IPS-18a (cell line): ENCODE measurements at regions not wholly inside any gene's neighbourhood (a gene's known extent, or its start where the extent isn't known, plus 50 kb on each side); places are given as distances from the start of the nearest gene placed in this dataset.

ENCODE experiments used
- H3K27ac ChIP-seq: one replicate; pipeline ENCODE4 v1.5.1; 2013; ENCODE audit warnings: low read length
- H3K27me3 ChIP-seq: one replicate; pipeline ENCODE4 v1.6.1; 2013; ENCODE audit warnings: mild to moderate bottlenecking, low read length; ENCODE audit not compliant: control insufficient read depth, insufficient read depth
- H3K36me3 ChIP-seq: one replicate; pipeline ENCODE4 v1.6.1; 2013; ENCODE audit warnings: low read depth, low read length; ENCODE audit not compliant: control insufficient read depth
- H3K4me1 ChIP-seq: one replicate; pipeline ENCODE4 v1.6.1; 2013; ENCODE audit warnings: low read depth, low read length; ENCODE audit not compliant: control insufficient read depth
- H3K4me3 ChIP-seq: one replicate; pipeline ENCODE4 v1.5.1; 2013; ENCODE audit warnings: low read length
- H3K9ac ChIP-seq: one replicate; pipeline ENCODE4 v1.6.1; 2013; ENCODE audit warnings: mild to moderate bottlenecking, low read length, moderate library complexity
- H3K9me3 ChIP-seq: one replicate; pipeline ENCODE4 v1.6.1; 2013; ENCODE audit warnings: low read depth, low read length; ENCODE audit not compliant: control insufficient read depth

- Histone ChIP-seq H3K9me3 (no peaks in the 10 kb centered on the region), H3K4me3 (no peak overlapping the region), H3K27me3 (no peaks in the 10 kb centered on the region), H3K4me1 (no peaks in the 10 kb centered on the region), H3K9ac (no peak overlapping the region), H3K36me3 (no peaks in the 10 kb centered on the region), H3K27ac (no peak overlapping the region)
Measured at GRCh38 chr14:54309615-54310014, 87.2 kb upstream of the CDKN3 start.

GRCh38 chr14:54310151-54310850 is 86.5 kb upstream of the CDKN3 start:
- H3K9ac ChIP-seq = no peak overlapping the region
- H3K27me3 ChIP-seq = no peaks in the 10 kb centered on the region
- H3K27ac ChIP-seq = no peak overlapping the region
- no peaks in the 10 kb centered on the region for H3K36me3 ChIP-seq
- no peaks in the 10 kb centered on the region for H3K4me1 ChIP-seq
- H3K4me3 ChIP-seq = no peak overlapping the region
- H3K9me3 ChIP-seq = no peaks in the 10 kb centered on the region

- no peak overlapping the region for H3K9ac ChIP-seq
- no peak overlapping the region for H3K27ac ChIP-seq
- no peak overlapping the region for H3K4me3 ChIP-seq
- H3K36me3 ChIP-seq = no peaks in the 10 kb centered on the region
- H3K4me1 ChIP-seq = no peaks in the 10 kb centered on the region
- H3K9me3 ChIP-seq = no peaks in the 10 kb centered on the region
- no peaks in the 10 kb centered on the region for H3K27me3 ChIP-seq
Measured at GRCh38 chr14:54310851-54311228, 86.0 kb upstream of the CDKN3 start.

GRCh38 chr14:54312166-54312801 is 84.5 kb upstream of the CDKN3 start:
- no peaks in the 10 kb centered on the region for H3K4me1 ChIP-seq
- H3K9ac ChIP-seq = no peak overlapping the region
- no peak overlapping the region for H3K4me3 ChIP-seq
- H3K27me3 ChIP-seq = no peaks in the 10 kb centered on the region
- no peaks in the 10 kb centered on the region for H3K9me3 ChIP-seq
- H3K27ac ChIP-seq = no peak overlapping the region
- no peaks in the 10 kb centered on the region for H3K36me3 ChIP-seq

- Histone ChIP-seq H3K27ac (no peak overlapping the region), H3K4me1 (no peaks in the 10 kb centered on the region), H3K4me3 (no peak overlapping the region), H3K9ac (no peak overlapping the region), H3K27me3 (no peaks in the 10 kb centered on the region), H3K9me3 (no peaks in the 10 kb centered on the region), H3K36me3 (no peaks in the 10 kb centered on the region)
Measured at GRCh38 chr14:54314365-54315104, 82.3 kb upstream of the CDKN3 start.

GRCh38 chr14:54316652-54317051 is 80.2 kb upstream of the CDKN3 start:
- H3K4me1 ChIP-seq = no peaks in the 10 kb centered on the region
- no peak overlapping the region for H3K9ac ChIP-seq
- H3K27me3 ChIP-seq = no peaks in the 10 kb centered on the region
- no peak overlapping the region for H3K4me3 ChIP-seq
- no peaks in the 10 kb centered on the region for H3K36me3 ChIP-seq
- no peaks in the 10 kb centered on the region for H3K9me3 ChIP-seq
- no peak overlapping the region for H3K27ac ChIP-seq

GRCh38 chr14:54317391-54317790 is 79.4 kb upstream of the CDKN3 start:
- Histone ChIP-seq H3K4me3 (no peak overlapping the region), H3K9me3 (no peaks in the 10 kb centered on the region), H3K4me1 (no peaks in the 10 kb centered on the region), H3K36me3 (no peaks in the 10 kb centered on the region), H3K27me3 (no peaks in the 10 kb centered on the region), H3K27ac (no peak overlapping the region), H3K9ac (no peak overlapping the region)

- Histone ChIP-seq H3K36me3 (no peaks in the 10 kb centered on the region), H3K9ac (no peak overlapping the region), H3K4me3 (no peak overlapping the region), H3K27ac (no peak overlapping the region), H3K27me3 (no peaks in the 10 kb centered on the region), H3K4me1 (no peaks in the 10 kb centered on the region), H3K9me3 (no peaks in the 10 kb centered on the region)
Measured at GRCh38 chr14:54322246-54322645, 74.6 kb upstream of the CDKN3 start.

- H3K27ac ChIP-seq = no peak overlapping the region
- no peak overlapping the region for H3K4me3 ChIP-seq
- H3K9me3 ChIP-seq = no peaks in the 10 kb centered on the region
- no peaks in the 10 kb centered on the region for H3K36me3 ChIP-seq
- no peaks in the 10 kb centered on the region for H3K4me1 ChIP-seq
- H3K9ac ChIP-seq = no peak overlapping the region
- no peaks in the 10 kb centered on the region for H3K27me3 ChIP-seq
Measured at GRCh38 chr14:54322701-54323337, 74.0 kb upstream of the CDKN3 start.

- H3K27me3 ChIP-seq = no peaks in the 10 kb centered on the region
- H3K36me3 ChIP-seq = no peaks in the 10 kb centered on the region
- no peak overlapping the region for H3K4me3 ChIP-seq
- H3K4me1 ChIP-seq = no peaks in the 10 kb centered on the region
- H3K9me3 ChIP-seq = no peaks in the 10 kb centered on the region
- H3K9ac ChIP-seq = no peak overlapping the region
- no peak overlapping the region for H3K27ac ChIP-seq
Measured at GRCh38 chr14:54325766-54326165, 71.0 kb upstream of the CDKN3 start.

GRCh38 chr14:54329082-54329695 is 67.6 kb upstream of the CDKN3 start:
- Histone ChIP-seq H3K9ac (no peak overlapping the region), H3K36me3 (no peaks in the 10 kb centered on the region), H3K4me3 (no peak overlapping the region), H3K27ac (no peak overlapping the region), H3K9me3 (no peaks in the 10 kb centered on the region), H3K27me3 (no peaks in the 10 kb centered on the region), H3K4me1 (no peaks in the 10 kb centered on the region)
